ENCODE measurements at regions not wholly inside any gene's neighbourhood (a gene's known extent, or its start where the extent isn't known, plus 50 kb on each side); places are given as distances from the start of the nearest gene placed in this dataset.

DNA sequence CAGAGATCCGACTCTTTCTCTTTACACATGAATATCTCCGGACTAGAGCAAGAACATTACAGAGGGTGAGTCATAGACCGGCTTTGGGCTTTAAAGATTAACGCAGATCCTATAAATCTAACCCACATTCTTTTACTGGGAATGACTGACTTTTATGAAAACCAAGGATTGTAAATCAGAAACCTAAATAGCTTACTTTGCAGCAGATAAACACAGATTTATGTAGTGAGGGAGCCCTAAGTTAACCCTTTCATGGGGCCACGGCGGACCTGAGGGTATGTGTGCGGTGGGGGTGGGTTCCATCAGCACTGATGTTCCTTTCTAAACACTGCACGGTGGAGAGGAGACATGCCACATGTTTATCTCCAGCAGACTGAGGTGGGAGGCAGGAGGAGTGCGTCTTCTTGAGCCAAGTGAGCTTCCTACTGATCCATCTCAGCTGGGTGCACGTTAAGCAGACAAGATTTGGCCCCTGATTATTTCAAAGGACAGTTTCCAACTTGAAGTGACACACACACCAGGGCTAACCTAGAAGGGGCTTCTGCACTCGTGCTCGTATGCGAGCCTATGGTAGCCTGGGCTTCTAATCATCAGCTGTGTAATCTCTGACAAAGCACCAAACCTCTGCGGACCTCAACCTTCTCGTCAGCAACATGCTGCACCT is 127.6 kb downstream of the WDR11 start:
- Histone ChIP-seq H3K4me3 (ENCODE audit: low read length, poor library complexity, severe bottlenecking) (no peak overlapping the region), H3K4me2 (ENCODE audit: low read depth, low read length, poor library complexity, severe bottlenecking) (no peak overlapping the region), H3K27me3 (ENCODE audit: insufficient read depth, low read length, poor library complexity, severe bottlenecking) (no peaks in the 10 kb centered on the region)

DNA sequence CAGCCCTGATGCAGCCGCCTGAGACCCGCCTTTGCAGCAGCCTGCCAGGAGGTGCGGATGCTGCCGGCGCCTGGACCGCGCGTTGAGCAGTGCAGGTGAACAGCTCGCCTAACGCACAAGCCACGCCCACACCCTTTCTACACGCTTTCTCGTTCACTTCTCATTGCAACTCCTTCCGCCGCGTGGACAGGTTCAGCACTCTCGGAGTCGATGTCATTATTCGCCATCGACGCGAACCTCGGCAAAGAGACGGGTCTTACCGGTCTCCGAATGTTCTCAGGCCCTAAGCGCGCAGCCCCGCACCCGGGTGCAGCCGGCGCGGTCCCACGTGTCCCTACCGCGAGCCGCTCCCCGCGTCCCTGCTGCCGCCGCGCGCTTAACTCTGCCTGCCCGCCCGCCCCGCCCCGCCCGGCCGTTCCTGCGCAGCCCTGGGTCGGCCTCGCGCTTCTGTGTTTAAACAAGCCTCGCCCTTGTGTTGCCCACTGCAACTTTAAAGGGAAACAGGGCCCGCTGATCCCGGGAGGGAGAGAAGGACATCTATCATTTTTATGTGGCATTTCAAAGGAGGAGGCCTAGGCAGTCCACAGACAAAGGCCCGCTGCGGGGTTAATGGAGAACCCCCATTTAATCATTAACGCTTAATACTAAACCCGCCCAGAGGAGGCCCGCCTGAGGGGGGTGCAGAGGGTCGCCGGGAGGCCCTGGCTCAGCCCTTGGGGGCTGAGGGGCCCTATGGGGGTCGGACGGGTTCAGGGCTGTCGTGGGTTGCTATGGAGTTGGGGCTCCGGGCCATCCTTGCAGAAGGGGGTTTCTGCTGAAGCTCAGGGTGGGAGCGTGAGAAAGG is 128.5 kb downstream of the WDR11 start:
- Histone ChIP-seq H3F3A (ENCODE audit: low read depth) (no peaks in the 10 kb centered on the region), H3K4me2 (ENCODE audit: low read depth, low read length, poor library complexity, severe bottlenecking) (no peak overlapping the region), H3K79me2 (ENCODE audit: insufficient read depth, low read length) (no peaks in the 10 kb centered on the region), H3K9ac (ENCODE audit: low read depth, low read length, poor library complexity, severe bottlenecking) (no peak overlapping the region), H2AFZ (ENCODE audit: low read length) (no peak overlapping the region), H4K20me1 (ENCODE audit: insufficient read depth, low read length, poor library complexity, severe bottlenecking) (no peaks in the 10 kb centered on the region), H3K9me3 (ENCODE audit: insufficient read depth, low read depth, low read length) (no peaks in the 10 kb centered on the region; the same call in 1 of the 2 replicates), H3K4me3 (ENCODE audit: low read length, poor library complexity, severe bottlenecking) (no peak overlapping the region), H3K36me3 (ENCODE audit: insufficient read depth, low read length) (no peaks in the 10 kb centered on the region), H3K9me2 (replicated peaks; ENCODE audit: low read depth, low read length) (no peaks in the 10 kb centered on the region), H3K27me3 (ENCODE audit: insufficient read depth, low read length, poor library complexity, severe bottlenecking) (no peaks in the 10 kb centered on the region), H3K4me1 (ENCODE audit: insufficient read depth, low read length, poor library complexity, severe bottlenecking) (no peaks in the 10 kb centered on the region)
- no peak for TF ChIP-seq EZH2phosphoT487 (IDR thresholded peaks at IDR 0.05; ENCODE audit: borderline replicate concordance)
- TF ChIP-seq, protein P1, sequence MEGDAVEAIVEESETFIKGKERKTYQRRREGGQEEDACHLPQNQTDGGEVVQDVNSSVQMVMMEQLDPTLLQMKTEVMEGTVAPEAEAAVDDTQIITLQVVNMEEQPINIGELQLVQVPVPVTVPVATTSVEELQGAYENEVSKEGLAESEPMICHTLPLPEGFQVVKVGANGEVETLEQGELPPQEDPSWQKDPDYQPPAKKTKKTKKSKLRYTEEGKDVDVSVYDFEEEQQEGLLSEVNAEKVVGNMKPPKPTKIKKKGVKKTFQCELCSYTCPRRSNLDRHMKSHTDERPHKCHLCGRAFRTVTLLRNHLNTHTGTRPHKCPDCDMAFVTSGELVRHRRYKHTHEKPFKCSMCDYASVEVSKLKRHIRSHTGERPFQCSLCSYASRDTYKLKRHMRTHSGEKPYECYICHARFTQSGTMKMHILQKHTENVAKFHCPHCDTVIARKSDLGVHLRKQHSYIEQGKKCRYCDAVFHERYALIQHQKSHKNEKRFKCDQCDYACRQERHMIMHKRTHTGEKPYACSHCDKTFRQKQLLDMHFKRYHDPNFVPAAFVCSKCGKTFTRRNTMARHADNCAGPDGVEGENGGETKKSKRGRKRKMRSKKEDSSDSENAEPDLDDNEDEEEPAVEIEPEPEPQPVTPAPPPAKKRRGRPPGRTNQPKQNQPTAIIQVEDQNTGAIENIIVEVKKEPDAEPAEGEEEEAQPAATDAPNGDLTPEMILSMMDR (conservative IDR thresholded peaks at IDR 0.05; ENCODE audit: low read length), result no peak

More for the DNA sequence above, 127.6 kb downstream of the WDR11 start:
- Histone ChIP-seq H3K9ac (ENCODE audit: low read depth, low read length, poor library complexity, severe bottlenecking) (no peak overlapping the region), H3K9me3 (ENCODE audit: insufficient read depth, low read depth, low read length) (no peaks in the 10 kb centered on the region; the same call in 1 of the 2 replicates), H3F3A (ENCODE audit: low read depth) (no peaks in the 10 kb centered on the region), H3K79me2 (ENCODE audit: insufficient read depth, low read length) (no peaks in the 10 kb centered on the region), H3K4me1 (ENCODE audit: insufficient read depth, low read length, poor library complexity, severe bottlenecking) (no peaks in the 10 kb centered on the region), H3K36me3 (ENCODE audit: insufficient read depth, low read length) (no peaks in the 10 kb centered on the region), H3K9me2 (replicated peaks; ENCODE audit: low read depth, low read length) (no peaks in the 10 kb centered on the region), H2AFZ (ENCODE audit: low read length) (no peak overlapping the region), H4K20me1 (ENCODE audit: insufficient read depth, low read length, poor library complexity, severe bottlenecking) (no peaks in the 10 kb centered on the region)
- TF ChIP-seq, protein P1 (conservative IDR thresholded peaks at IDR 0.05; ENCODE audit: low read length), result no peak
- no peak for TF ChIP-seq EZH2phosphoT487 (IDR thresholded peaks at IDR 0.05; ENCODE audit: borderline replicate concordance)

DNA sequence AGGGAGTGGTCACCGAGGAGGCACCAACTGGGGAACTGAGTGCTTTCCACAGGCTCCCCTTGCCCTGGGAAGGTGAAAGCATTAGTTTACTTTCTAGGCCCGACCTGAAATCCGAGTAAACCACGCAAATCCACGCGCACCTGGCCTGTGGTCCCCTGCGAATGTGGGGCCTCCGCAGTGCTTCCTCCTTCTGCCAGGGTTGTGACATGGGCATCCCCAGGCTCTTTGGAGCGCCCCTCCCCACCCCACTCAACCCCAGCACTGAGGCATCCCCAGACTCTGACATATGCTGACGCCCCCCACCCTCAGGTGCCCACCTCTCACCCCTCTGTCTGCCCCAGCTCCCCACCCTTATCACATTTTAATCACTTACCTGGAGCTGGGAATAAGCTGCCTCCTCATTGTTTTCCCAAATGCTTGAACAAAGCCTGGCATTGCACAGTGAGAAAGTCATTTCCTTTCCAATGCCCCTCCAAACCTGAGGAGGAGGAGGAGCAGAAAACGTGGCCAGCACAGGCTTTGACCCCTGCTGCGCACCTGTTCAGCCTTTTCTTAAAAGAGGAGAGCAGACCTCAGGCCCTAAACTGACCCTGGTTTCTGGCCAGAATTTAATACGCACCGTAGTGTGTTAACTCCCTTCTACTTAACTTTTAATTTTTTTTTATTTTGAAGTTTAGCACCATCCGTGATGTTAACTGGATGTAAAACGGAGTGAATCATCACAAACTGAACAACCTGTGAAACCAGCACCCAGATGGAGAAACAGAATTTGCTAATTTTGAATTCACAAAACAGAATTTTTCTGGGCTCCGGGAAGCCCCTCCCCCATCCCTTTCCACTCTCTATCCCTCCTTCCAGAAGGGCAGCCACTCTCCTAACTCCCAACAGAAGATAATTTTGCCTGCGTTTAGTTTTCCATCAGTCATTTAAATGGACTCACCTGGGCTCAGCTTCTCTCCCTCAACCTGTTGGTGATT is 129.4 kb downstream of the WDR11 start:
- H4K20me1 ChIP-seq (ENCODE audit: insufficient read depth, low read length, poor library complexity, severe bottlenecking), result no peaks in the 10 kb centered on the region
- H3F3A ChIP-seq (ENCODE audit: low read depth), result no peaks in the 10 kb centered on the region
- H3K4me1 ChIP-seq (ENCODE audit: insufficient read depth, low read length, poor library complexity, severe bottlenecking), result no peaks in the 10 kb centered on the region
- no peaks in the 10 kb centered on the region; the same call in 1 of the 2 replicates for H3K9me3 ChIP-seq (ENCODE audit: insufficient read depth, low read depth, low read length)
- H3K4me3 ChIP-seq (ENCODE audit: low read length, poor library complexity, severe bottlenecking), result no peak overlapping the region
- no peaks in the 10 kb centered on the region for H3K79me2 ChIP-seq (ENCODE audit: insufficient read depth, low read length)
- no peaks in the 10 kb centered on the region for H3K9me2 ChIP-seq (replicated peaks; ENCODE audit: low read depth, low read length)
- H3K9ac ChIP-seq (ENCODE audit: low read depth, low read length, poor library complexity, severe bottlenecking), result no peak overlapping the region
- H2AFZ ChIP-seq (ENCODE audit: low read length), result no peak overlapping the region
- no peaks in the 10 kb centered on the region for H3K27me3 ChIP-seq (ENCODE audit: insufficient read depth, low read length, poor library complexity, severe bottlenecking)
- TF ChIP-seq, protein P1 (conservative IDR thresholded peaks at IDR 0.05; ENCODE audit: low read length), result no peak
- no peak for TF ChIP-seq EZH2phosphoT487 (IDR thresholded peaks at IDR 0.05; ENCODE audit: borderline replicate concordance)
- H3K4me2 ChIP-seq (ENCODE audit: low read depth, low read length, poor library complexity, severe bottlenecking), result no peak overlapping the region
- H3K36me3 ChIP-seq (ENCODE audit: insufficient read depth, low read length), result no peaks in the 10 kb centered on the region
